ENCODE measurements at regions not wholly inside any gene's neighbourhood (a gene's known extent, or its start where the extent isn't known, plus 50 kb on each side); places are given as distances from the start of the nearest gene placed in this dataset.
A peak's percentile ranks its signal among the peaks of the same experiment; 100 is the strongest.

DNA sequence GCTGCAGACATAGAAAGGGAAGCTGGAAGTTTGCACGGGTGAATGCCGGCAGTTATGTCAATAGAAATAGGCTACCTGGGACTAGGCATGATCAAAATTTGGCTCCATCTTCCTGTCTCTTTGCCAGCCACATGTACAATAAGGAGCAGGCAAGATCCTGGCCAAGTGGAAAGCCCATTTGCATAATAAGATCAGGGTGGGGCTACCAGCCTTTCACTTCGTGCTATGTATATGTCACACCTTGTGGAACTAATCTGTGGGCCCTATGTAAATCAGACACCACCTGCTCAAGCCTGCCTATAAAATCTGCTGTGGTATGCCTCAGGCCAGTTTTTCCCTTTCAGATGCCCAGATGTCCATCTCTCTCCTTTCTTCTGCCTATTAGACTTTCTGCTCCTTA lies 79.3 kb upstream of the DRD2 start:
- no peak for DNase-seq (ENCODE audit: low read depth)

DNA sequence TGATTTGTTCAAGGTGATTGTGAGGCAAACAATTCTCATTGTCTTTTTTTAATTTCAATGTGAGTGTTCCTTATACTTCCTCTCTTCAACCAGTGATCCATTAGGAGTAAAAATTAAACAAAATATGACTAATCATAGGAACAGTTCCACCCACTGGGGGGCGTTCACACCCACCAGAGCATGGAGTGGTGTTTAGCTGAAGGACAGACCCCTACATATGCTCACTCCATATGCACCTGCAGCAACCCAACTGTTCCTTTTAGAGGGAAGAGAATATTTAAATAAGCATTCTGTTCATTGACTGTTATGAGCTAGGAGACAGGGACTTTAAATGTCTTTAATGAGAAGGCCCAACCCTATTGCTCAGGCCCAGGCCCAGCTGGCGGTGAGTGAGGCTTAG lies 78.7 kb upstream of the DRD2 start:
- DNase-seq (ENCODE audit: low read depth) = no peak

DNA sequence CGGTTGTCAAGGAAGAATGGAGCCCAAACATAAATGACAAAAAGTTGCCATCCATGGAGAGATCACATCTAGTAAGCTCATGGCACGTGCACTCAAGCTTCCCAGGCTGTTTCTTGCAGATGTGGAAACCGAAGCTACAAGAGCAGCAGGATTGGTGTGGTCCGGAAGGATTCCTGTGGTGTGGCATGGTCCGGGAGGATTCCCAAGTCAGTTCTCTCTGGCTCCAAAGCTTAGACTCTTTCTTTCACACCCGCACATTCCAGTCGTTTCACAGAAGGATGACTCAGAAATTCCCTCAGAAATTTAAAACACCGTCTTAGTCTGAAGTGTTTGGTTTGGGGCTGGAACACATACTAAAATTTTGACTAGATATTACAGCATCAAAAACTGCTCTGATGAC lies 78.0 kb upstream of the DRD2 start:
- DNase-seq (ENCODE audit: low read depth) = no peak

DNA sequence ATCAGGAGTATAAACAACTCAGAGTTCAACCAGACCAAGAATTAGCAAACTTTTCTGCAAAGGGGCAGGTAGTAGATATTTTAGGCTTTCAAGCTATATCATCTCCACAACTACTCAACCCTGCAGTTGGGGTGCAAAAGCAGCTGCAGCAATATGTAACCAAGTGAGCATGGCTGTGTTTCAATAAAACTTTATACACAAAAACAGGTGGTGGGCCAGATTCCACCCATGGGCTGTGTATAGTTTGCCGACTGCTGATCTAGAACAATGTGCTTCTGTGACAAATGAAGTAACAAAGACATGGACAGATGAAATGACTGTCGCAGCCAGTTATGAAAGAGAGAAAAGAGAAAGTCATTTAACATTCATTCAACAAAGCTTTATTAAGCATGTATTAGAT lies 77.1 kb upstream of the DRD2 start:
- DNase-seq (ENCODE audit: low read depth) = no peak

DNA sequence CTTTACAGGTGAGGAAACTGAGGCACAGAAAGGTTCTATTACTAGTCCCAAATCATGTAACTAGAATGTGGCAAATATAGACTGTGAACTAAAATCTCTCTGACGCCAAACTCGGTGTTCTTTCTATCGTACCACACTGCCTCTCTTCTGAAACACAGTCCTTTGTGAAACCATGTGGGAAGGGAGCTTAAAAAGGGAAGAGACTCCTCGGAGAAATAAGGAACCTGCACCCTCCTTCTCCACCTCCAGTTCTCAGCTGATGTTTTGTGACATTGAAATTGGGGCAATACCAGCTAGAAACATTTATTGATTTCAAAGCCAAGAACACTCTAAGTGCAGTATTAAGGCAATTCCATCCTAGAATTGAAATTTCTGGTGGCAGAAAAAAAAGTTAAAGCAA lies 76.4 kb upstream of the DRD2 start:
- DNase-seq (ENCODE audit: low read depth) = no peak

DNA sequence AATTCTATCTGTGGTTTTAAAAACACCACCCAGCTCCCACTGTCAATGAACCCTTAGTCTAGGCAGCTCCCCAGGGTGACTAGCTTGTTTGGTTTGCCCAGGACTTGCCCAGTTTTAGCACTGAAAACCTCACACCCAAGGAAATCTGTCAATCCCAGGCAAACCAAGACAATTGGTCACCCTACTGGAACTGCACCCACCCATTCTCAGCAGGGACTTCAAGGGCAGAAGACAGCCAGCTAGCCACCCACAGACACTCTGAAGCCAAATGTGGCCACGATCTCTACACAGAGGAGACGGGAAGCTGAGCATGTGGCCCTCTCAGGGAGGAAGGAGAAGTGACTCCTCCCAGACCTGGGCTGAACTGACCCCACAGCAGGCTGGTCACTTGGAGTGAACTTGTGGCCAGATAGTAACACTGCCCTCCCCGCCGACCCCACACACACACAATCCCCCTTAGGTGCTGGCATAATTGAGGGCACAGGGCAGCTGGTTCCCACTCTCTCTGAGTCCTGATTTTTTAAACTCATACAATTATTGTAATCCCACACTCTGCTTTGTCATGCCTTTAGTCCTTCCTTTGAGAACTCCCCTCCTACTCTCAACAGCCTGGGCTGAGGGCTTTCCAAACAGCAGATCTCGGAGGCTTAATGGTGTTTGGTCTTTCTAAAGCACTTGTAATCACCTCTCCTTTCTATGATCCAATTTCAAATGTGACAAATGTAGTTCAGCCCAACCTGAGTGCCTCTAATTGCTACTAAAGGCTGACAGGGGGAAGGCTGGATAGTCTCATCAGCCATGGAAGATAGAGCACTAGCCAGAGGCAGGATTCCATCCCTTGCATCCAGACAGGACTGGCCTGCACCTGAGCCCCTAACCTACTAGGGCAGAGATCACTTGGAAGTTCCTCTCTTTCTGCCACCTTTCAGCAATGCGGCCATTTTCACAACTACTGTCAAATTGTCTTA lies 74.7 kb upstream of the DRD2 start:
- DNase-seq (ENCODE audit: low read depth) = no peak

DNA sequence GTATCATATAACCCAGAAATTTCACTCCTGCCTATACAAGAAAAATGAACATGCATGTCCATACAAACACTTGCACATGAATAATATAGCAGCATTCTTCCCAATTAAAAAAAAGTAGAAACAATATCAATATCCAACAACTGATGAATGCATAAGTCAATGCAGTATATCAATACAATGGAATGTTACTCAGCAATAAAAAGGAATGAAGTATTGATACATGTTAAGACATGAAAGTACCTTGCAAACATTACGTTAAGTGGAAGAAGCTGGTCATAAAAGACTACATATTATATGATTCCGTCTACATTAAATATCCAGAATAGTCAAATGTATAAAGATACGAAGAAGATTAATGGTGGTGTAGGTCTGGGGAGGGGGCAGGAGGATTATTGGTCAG lies 73.9 kb upstream of the DRD2 start:
- no peak for DNase-seq (ENCODE audit: low read depth)

DNA sequence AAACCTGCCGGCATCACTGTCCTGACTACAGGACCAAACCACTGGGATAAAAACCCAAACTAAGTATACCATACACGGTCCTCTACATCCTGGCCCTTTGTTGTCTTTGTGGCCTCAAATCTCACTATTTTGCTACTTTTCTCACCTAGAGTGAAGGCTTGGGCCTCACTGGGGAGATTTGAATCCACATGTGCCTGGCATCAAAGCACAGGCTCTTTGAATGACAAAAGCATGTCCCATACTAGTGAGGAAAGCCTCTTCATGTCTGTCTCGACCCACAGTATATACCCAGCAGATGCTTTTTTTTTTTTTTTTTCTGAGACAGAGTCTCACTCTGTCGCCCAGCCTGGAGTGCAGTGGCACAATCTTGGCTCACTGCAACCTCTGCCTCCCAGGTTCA lies 72.5 kb upstream of the DRD2 start:
- no peak for DNase-seq (ENCODE audit: low read depth)

DNA sequence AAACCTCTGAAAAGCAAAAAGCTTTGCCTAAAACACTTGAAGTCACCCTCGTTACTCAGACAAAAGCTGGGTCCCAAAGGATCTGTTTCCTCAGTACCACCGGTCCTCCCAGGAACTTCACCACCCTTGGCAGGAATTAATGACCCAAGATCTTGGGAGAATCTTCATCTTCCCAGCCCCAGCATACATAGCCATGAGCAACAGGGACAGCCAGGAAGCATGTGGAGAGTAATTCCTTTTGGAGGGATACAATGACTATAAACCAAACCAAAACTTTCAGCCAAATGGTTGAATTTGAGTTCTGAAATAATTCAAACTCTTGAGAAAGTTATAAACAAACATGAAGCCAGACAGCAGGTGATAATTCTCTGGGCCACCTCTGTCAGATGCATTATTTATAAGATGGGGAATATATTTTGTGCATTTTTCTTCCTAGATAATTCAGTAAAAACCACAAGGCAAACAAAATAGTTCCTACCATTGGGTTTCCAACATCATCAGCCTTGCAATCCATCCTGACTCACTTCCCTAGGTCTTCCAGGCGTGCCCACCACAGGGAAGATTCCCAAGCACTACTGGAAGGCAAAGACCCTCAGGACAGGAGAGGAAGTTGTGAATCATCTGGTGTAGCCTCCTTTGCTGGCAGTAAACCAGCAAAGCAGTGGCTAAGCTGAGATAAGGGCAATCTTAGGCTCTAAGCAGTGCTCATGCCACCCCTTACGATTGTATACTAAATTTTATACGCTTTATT lies 71.7 kb upstream of the DRD2 start:
- DNase-seq (ENCODE audit: low read depth) = no peak

DNA sequence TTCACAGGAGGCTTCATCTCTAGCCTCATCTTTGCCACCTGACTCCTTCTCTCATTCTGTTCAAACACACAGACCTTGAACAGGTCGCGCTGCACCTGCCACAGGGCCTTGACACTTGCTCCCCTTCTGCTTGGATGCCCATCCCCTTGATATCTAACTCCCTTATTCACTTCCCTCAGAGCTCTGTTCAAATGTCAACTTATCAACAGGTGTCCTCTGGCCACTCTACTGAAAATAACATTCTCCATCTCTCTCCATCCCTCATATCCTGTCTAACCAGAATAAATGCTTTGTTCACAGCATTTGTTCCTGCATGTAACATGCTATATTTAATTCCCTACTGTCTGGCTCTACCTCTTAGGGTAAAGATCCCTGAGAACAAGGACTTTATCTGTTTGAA lies 67.2 kb upstream of the DRD2 start:
- DNase-seq (ENCODE audit: low read depth) = no peak

DNA sequence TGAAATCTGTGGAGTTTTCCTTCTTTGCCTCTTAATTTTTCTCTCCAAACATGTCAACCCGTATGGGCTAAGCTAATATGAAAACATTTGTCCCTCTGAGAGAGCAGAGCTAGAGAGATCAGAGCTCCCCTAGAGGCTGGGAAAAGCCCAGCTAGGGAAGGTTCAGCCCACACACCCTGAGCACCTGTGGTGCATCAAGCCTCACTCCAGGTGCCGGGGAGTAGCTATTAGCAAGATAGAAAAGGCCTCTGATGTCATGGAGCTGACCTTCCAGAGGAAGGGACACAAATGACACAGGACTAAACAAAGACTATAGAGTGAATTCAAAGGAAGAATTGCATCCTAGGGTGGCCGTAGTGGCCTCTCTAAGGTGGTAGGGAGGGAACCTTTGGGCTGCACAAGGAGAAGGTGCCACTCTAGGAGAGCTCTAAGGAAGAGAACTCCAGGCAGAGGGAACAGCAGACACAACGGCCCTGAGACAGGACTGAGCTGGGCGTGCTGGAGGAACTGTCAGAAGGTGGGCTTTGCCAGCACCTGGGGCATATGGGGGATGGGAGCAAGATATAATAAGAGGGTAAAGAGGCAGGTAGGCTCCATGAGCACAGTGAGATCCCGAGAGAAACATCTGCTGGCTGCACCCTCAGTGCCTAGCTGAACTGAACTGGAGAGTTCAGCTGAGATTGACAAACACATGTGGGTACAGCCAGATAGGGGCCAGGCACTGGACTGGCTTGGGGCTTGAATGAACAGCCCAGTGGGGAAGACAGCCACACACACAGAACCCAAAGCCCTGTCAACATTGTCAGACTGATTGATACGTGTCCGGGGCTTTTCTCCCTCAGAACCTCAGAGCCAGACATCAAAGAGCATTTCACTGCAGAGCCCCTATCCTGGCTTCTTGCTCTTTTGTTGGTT lies 65.5 kb upstream of the DRD2 start:
- no peak for DNase-seq (ENCODE audit: low read depth)

DNA sequence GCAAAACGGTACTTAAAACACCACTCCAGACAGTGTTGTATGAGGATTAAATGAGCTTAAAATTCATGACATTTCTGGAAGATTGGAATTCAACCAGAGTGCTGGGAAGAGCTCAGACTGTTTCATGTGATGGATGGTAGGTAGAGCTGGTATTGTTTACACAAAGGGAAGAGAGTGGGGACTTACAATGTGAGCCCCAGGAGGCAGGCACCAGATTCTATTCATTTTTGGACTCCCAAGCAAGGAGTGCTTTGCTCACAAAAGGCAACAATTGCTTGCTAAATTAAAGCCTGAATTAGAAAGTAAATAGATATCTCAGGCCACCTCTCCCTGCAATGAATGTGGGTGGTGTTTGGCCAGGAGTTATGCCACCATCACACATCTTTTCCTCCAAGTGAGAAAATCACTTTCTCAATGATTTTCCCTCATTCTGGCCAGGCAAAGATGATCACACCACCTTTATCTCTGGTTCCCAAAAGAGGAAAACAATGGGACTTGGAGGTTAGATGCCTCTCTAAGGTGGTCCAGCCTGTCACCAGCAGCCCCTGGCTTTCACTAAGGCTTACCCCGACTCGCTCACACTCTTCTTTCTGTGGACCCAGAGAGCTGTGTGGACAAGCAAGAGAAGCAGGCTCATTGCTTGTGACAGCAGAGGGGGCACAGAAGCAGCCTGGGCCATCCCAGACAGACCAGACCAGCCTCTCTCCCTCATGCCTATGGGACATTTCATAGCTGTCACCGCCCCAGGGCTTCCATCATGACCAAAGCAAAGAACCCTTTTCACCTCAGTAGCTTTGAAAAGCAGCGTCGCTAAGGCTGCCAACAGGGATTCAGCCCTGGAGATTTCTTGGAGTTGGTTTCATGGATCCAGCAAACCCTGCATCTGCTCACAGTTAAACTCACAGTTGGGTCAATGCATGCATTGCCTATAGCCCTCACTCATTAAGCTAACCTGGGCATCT lies 63.5 kb upstream of the DRD2 start:
- no peak for DNase-seq (ENCODE audit: low read depth)

DNA sequence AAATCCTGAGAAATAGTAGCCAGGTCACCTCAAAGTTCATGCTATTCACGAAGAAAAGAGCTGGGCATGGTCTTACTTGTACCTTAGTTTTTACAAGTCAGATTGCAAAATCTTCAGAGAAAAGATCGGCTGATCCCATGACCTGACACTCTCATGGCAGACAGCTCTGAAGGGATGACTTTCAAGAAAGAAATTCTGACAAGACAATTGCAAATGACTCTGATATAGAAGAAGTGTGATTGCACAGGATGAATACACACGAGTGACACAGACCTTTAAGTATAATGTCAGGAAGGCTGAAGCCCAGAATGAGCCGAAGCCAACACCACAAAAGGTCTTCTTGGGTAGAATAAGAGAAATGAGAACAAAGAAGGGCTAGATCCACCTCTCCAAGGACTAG lies 59.4 kb upstream of the DRD2 start:
- DNase-seq (ENCODE audit: low read depth) = no peak

DNA sequence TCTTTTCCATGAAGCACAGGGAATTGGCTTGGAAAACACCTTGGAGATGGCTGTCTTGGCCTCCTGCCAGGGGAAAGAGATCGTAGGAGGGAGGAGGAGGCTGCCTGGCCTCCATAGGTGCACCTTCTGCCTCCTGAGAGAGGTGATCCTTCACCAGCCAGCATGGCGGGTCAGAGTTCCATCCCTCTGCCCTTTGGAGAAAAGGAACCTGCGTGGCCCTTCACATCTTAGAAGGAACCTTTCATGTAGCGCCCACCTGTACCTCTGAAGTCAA lies 58.2 kb upstream of the DRD2 start:
- DNase-seq (ENCODE audit: low read depth) = no peak

DNA sequence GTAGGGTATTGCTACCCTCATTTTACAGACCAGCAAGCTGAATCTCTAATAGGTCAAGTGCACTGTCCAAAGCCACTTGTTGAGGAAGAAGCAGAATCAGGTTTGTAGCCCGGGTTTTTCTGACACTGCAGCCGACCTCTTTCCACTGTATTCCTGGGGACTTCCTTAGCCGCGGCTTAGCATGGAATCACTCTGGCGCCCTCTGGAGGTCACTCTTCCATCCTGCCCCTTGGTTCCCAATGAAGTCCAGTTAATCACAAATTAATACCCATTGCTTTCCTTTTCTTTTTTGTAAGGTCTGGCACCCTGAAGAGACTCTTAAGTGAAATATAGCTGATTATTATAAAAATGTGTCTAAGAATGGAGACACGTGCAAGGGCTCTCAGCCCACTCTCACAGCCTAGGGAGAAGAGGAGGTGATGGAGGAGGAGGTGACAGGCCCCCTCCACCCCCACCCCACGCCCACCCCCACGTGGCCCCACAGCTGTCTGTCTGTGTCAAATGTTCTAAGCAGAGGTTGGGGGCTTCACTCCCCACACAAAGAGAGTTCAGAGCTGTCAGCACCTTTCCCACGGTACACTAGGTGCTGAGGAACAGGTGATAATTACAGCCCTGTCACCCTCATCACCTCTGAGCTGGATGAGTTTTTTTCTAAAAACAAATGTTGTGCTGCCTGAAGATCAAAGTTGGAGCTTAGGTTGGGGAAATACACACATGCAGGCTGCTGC lies 57.7 kb upstream of the DRD2 start:
- peak; percentile 7 for DNase-seq (ENCODE audit: low read depth)

DNA sequence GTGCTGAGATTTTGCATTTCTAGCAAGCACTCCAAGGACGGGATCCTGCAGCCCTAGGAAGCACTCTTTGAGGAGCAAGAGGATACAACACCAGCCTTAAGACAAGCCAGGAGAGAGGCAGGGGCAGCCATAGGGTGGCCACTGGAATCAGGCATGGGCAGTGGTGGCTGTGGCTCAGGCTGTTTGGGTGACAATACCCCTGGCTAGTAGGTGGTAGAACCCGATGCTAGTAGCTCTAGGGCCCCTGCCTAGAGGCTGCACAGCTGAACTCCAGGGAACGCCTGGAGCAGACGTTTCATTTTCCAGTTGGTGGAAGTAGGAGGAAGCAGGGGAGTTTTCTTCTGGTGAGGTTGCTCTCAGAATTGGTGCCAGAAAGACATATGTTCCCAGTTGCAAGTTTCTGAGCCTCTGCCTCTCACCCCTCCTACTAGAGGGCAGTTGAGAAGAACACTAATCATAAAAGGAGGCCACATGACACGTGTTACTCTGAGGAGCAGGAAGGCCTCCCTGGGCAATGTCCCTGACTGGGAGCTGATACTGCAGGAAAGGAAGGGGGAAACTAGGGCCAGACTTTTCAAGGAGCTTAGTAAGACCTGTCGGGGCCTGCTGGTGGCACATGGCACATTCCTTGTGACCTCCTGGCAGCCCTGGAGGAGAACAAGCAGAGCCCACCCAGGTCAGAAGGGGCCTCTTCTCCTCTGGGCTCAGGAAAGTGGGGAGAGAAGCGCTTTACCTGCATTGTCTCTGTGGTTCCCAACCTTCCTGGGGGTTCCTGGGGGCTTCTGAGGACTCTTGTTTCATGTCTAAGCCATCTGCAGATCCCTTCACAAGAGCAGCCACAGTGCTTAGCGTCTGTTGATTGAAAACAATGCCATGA lies 56.6 kb upstream of the DRD2 start:
- no peak for DNase-seq (ENCODE audit: low read depth)

DNA sequence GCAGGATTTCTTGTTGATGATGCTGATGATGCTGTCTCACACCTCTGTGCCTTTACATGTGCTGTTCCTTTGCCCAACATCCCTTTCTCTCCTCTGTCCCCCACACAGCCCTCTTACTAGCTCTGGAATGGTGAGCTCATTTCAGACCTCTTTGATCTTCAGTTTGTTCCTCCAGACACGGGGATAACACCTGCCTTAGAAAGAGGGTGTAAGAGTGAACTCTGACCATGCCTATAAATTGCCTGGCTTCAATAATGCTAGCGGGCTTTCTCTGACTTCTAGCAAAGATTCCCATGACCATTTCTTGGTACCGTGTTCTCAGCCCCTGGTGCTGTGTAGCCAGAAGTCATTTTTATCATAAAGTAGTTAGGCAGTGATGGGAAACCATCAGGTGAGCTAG lies 55.9 kb upstream of the DRD2 start:
- no peak for DNase-seq (ENCODE audit: low read depth)

DNA sequence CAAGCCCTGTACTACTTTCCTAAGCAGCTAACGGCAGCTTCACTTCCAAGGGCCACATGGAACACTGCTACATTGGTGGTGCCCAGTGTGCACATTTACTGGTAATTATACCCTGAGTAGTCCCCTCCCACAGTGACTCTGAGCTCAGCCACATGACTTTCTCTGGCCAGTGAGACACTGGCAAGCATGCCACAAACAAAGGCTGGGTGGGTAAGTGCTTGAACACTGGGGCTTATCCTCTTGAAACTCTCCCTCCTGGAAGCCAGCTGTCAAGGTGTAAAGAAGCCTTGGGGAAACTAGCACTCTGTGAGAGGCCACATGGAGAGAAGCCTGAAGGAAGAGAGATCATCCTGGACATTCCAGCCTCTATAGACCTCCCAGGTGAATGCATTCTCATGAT lies 54.4 kb upstream of the DRD2 start:
- no peak for DNase-seq (ENCODE audit: low read depth)

DNA sequence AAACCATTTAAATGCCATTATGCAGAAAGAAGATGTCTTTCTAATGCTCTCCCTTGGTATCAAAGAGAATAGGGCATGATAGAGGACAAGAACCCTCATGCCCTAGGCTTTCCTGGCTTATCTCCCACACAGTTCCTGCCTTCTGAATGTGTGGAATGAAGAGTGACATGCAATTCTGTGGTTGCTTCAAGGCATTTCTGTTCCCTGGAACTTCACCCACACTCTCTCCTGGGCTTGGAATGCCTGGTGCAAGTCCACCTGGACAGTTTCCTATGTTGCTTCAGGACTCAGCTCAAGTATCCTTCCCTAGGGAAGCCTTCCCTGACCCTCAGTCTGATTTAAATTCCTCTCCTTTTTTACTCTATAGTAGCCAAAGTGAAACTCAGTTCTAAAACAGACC lies 53.8 kb upstream of the DRD2 start:
- DNase-seq (ENCODE audit: low read depth) = no peak

DNA sequence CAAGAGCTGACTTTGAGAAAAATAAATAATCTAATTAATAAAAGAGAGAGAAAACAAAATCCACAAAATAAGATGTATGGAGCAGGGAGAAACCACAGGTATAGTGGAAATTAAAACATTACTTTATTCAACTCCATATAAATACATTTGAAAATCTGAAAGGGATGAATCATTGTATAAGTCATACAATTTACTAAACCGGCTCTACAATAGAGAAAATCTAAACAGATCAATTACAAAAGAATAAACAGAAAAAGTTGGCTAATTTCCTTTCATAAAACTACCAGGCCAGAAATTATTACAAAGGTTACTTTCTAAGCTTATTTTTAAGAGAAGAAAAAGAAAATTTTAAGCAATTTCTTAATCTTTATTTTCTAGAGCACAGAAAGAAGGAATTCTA lies 51.3 kb upstream of the DRD2 start:
- DNase-seq (ENCODE audit: low read depth) = no peak
